WI38 (cell line): ENCODE measurements at regions not wholly inside any gene's neighbourhood (a gene's known extent, or its start where the extent isn't known, plus 50 kb on each side); places are given as distances from the start of the nearest gene placed in this dataset.

Source experiments
- H3K4me3 ChIP-seq: 2 replicates; pipeline ENCODE4 v1.5.1; 2011; ENCODE audit warnings: low read depth, mild to moderate bottlenecking, control low read depth, low read length
- TF ChIP-seq, protein P1 (sequence below): IDR thresholded peaks from 2 replicates; pipeline ENCODE4 v1.5.1; 2012; ENCODE audit warnings: low read depth, mild to moderate bottlenecking, control low read depth, low read length

GRCh38 chr5:98519571-98519970 lies 253.9 kb upstream of the RGMB start:
- TF ChIP-seq, protein P1, sequence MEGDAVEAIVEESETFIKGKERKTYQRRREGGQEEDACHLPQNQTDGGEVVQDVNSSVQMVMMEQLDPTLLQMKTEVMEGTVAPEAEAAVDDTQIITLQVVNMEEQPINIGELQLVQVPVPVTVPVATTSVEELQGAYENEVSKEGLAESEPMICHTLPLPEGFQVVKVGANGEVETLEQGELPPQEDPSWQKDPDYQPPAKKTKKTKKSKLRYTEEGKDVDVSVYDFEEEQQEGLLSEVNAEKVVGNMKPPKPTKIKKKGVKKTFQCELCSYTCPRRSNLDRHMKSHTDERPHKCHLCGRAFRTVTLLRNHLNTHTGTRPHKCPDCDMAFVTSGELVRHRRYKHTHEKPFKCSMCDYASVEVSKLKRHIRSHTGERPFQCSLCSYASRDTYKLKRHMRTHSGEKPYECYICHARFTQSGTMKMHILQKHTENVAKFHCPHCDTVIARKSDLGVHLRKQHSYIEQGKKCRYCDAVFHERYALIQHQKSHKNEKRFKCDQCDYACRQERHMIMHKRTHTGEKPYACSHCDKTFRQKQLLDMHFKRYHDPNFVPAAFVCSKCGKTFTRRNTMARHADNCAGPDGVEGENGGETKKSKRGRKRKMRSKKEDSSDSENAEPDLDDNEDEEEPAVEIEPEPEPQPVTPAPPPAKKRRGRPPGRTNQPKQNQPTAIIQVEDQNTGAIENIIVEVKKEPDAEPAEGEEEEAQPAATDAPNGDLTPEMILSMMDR = no peak
- H3K4me3 ChIP-seq = no peak overlapping the region

- TF ChIP-seq, protein P1 = no peak
- H3K4me3 ChIP-seq = no peak overlapping the region
Observed at GRCh38 chr5:98521821-98522220, 251.6 kb upstream of the RGMB start.

- TF ChIP-seq, protein P1 = no peak
- no peak overlapping the region for H3K4me3 ChIP-seq
Observed at GRCh38 chr5:98524773-98525172, 248.7 kb upstream of the RGMB start.

- TF ChIP-seq, protein P1 = no peak
- no peak overlapping the region for H3K4me3 ChIP-seq
Observed at GRCh38 chr5:98527846-98528245, 245.6 kb upstream of the RGMB start.

GRCh38 chr5:98529321-98529720 lies 244.1 kb upstream of the RGMB start:
- TF ChIP-seq, protein P1 = no peak
- H3K4me3 ChIP-seq = no peak overlapping the region

DNA sequence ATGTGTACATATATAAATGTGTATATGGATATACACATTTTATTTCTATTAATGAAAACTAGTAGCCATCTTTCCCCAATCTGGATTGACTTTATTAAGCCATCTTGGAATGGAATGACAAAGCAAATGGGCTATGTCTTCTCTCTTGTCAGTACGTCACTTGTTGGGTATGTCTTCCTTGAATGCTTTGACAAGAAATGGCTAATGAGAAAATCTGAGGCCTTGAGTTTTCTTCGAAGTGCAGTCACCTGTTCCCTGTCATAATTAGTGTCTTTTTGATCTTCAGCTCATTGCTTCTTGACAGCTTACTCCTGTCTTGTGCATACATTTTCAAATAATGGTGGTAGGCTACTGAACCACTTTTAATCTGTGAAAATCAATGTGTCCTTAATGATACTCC lies 243.2 kb upstream of the RGMB start:
- no peak overlapping the region for H3K4me3 ChIP-seq
- TF ChIP-seq, protein P1 = no peak

GRCh38 chr5:98535901-98536300 lies 237.6 kb upstream of the RGMB start:
- TF ChIP-seq, protein P1 = no peak
- H3K4me3 ChIP-seq = no peak overlapping the region
